Right cardiac atrium (tissue), 5 donors: ENCODE measurements at regions not wholly inside any gene's neighbourhood (a gene's known extent, or its start where the extent isn't known, plus 50 kb on each side); places are given as distances from the start of the nearest gene placed in this dataset.
"Not testable (repeated sequence)": the region's sequence is repeated elsewhere in the genome, so short reads cannot be mapped to it uniquely, and the experiment has no call there.

ENCODE experiments used
- ATAC-seq, 2 donors: fragments of 200-7000 bp; cut with Tn5 transposase; one replicate each; pipeline versions ENCODE4 v1.8.0 to v1.9.1; 2020; ENCODE audit warnings: moderate library complexity in 2 of 2, mild to moderate bottlenecking in 1 of 2
- DNase-seq, 3 donors: peaks; one replicate each; pipeline ENCODE4 v3.0.0-alpha.2; 2020
- H3K27ac ChIP-seq: one replicate; pipeline ENCODE4 v1.5.1; 2013; ENCODE audit warnings: mild to moderate bottlenecking, low read length, control low read depth, moderate library complexity
- H3K27me3 ChIP-seq: one replicate; pipeline ENCODE4 v1.6.1; 2013; ENCODE audit not compliant: control insufficient read depth, insufficient read depth
- H3K4me1 ChIP-seq: one replicate; pipeline ENCODE4 v1.6.1; 2013; ENCODE audit warnings: low read length; ENCODE audit not compliant: control insufficient read depth, insufficient read depth
- H3K4me3 ChIP-seq: one replicate; pipeline ENCODE4 v1.5.1; 2013; ENCODE audit warnings: low read length, control low read depth
- H3K9me3 ChIP-seq: one replicate; pipeline ENCODE4 v1.6.1; 2013; ENCODE audit warnings: low read length; ENCODE audit not compliant: control insufficient read depth
- WGBS: extraction: QIAGEN DNeasy Blood & Tissue Kit; methylation state at CpG from one replicate; pipeline ENCODE4 v1.1.7; 2013; 5-methylcytosine and 5-hydroxymethylcytosine counted together
- intact Hi-C, 4 donors: fragments of 100-400 bp; cut with DNase I; formaldehyde crosslinking; loops; one replicate each; pipeline versions ENCODE4 v1.11.0 to v1.14.0; 2022 to 2023
- donor health status: healthy with polysubstance abuse.
- donor health status: DM: no; HTN: yes; CAD: no.
- donor health status: DM: no; HTN: no; CAD: no.
- donor health status: DM: no; HTN: yes; CAD: no; lungs with severe emphysema.
- donor health status: DM: yes; HTN: yes; CAD: no.

- H3K9me3 ChIP-seq, H3K4me1 ChIP-seq, DNase-seq, ATAC-seq, H3K27ac ChIP-seq, H3K27me3 ChIP-seq, H3K4me3 ChIP-seq, intact Hi-C loops: not testable (repeated sequence)
- WGBS = 83% methylated on average over 3 of the region's 3 CpGs
These were observed 330.1 kb upstream of the AR start for GRCh38 chrX:67213686-67214085.

GRCh38 chrX:67207912-67208311, 335.9 kb upstream of the AR start:
- Histone ChIP-seq H3K4me3 (no peak overlapping the region), H3K27me3 (no peaks in the 10 kb centered on the region), H3K27ac (no peak overlapping the region), H3K4me1 (no peaks in the 10 kb centered on the region), H3K9me3 (no peaks in the 10 kb centered on the region)
- intact Hi-C loops = no loop called here
- DNase-seq = no peak
- ATAC-seq = no peak
- WGBS = 74% methylated on average over 4 of the region's 4 CpGs

- Histone ChIP-seq H3K4me1 (no peaks in the 10 kb centered on the region), H3K9me3 (no peaks in the 10 kb centered on the region), H3K4me3 (no peak overlapping the region), H3K27me3 (no peaks in the 10 kb centered on the region), H3K27ac (no peak overlapping the region)
- 74% methylated on average over 2 of the region's 2 CpGs for WGBS
- ATAC-seq = no peak
- DNase-seq = no peak
- intact Hi-C loops = no loop called here
These were observed 384.4 kb upstream of the AR start for GRCh38 chrX:67159437-67159836.

- intact Hi-C loops = no loop called here
- Histone ChIP-seq H3K9me3 (no peaks in the 10 kb centered on the region), H3K27ac (no peak overlapping the region), H3K27me3 (no peaks in the 10 kb centered on the region), H3K4me1 (no peaks in the 10 kb centered on the region), H3K4me3 (no peak overlapping the region)
- no peak for ATAC-seq
- DNase-seq = no peak
- WGBS = 82% methylated on average over 9 of the region's 9 CpGs
These were observed 429.2 kb upstream of the AR start for GRCh38 chrX:67114635-67115034.

DNA sequence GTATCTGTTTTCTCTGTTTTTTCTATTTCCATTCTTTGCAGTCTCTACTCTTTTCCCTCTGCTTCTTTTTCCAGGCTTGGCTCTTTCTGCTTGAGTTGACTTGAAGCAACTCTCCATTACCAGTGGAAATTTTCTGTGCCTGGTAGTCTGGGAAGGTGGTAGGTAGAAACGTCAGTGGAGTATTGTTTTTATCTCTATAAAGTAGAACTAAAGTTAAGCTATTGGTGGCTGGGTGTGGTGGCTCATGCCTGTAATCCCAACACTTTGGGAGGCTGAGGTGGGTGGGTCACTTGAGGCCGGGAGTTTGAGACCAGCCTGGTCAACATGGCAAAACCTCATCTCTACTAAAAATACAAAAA, 438.1 kb upstream of the AR start:
- 55% methylated on average over 2 of the region's 2 CpGs for WGBS
- Histone ChIP-seq H3K9me3 (no peaks in the 10 kb centered on the region), H3K27me3 (no peaks in the 10 kb centered on the region), H3K4me1 (no peaks in the 10 kb centered on the region), H3K4me3 (no peak overlapping the region), H3K27ac (no peak overlapping the region)
- ATAC-seq (no peak), DNase-seq (no peak)
- intact Hi-C loops = no loop called here

- ATAC-seq = peak; percentile 47 to 64
- H3K27ac ChIP-seq = no peak overlapping the region
- H3K9me3 ChIP-seq = no peaks in the 10 kb centered on the region
- no peak overlapping the region for H3K4me3 ChIP-seq
- no peaks in the 10 kb centered on the region for H3K4me1 ChIP-seq
- DNase-seq = peak in 2 of 3 donors; percentile 14 to 38
- H3K27me3 ChIP-seq = no peaks in the 10 kb centered on the region
- intact Hi-C loops = no loop called here
- WGBS = 36% methylated on average over 6 of the region's 6 CpGs
These were observed 438.7 kb upstream of the AR start for GRCh38 chrX:67104982-67105757.

DNA sequence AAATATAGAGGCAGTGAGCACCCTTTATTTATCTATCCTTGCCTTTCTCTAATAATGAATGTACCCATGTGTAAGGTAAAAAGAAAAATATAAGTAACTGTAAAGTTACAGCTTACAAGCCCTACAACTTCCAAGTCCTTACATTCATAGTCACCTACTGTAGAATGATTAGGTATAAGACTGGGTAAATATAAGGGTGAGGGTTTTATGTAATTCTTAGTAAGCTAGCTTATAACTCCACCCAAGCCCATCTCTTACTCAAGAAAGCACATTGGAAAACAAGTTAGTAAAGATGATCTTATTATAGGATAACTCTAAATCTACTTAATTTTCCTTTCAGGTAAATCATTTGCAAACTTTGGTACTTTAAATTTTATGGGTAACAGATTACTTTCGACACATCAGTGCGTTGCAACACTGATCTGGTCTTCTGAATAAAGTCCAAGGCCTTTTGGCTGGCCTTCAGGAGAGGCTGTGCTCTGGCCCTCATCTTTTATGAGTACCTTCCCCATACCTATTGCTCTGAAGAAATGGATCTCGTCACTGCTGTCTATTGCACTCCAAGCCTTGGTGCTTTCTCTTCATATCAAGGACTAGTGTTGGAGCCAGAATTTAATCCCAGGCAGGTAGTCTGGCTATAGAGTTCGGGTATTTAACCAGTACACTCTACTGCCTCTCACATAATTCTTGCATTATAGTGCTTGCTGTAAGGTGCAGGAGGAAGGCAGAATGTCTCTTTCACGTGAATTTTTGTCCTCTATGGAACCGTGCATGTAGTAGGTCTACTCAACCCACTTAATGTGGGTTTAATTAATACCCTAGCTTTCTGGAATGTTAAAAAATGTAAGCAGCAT, 443.6 kb upstream of the AR start:
- intact Hi-C loops = no loop called here
- ATAC-seq = no peak
- Histone ChIP-seq H3K9me3 (no peaks in the 10 kb centered on the region), H3K27ac (no peak overlapping the region), H3K27me3 (no peaks in the 10 kb centered on the region), H3K4me1 (no peaks in the 10 kb centered on the region), H3K4me3 (no peak overlapping the region)
- WGBS = 75% methylated on average over 6 of the region's 6 CpGs
- DNase-seq = no peak

DNA sequence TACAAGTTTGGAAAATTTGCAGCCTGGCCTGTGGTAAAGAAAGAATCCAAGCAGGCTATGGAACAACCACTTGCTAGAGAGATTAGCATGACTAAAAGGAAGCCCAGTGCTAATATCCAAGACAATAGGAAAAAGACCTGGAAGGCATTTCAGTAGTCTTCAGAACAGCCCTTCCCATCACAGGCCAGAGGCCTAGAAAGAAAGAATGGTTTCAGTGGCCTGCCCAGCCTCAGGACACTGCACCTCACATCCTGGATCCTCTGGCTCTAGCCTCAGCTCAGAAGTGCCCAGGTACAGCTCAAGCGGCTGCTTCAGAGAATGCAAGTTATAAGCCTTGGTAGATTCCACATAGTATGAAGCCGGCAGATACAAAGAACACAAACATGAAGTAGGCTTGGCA, 449.8 kb upstream of the AR start:
- Histone ChIP-seq H3K4me1 (no peaks in the 10 kb centered on the region), H3K27ac (no peak overlapping the region), H3K9me3 (no peaks in the 10 kb centered on the region), H3K27me3 (no peaks in the 10 kb centered on the region), H3K4me3 (no peak overlapping the region)
- DNase-seq (no peak), ATAC-seq (no peak)
- WGBS = 85% methylated on average over 2 of the region's 2 CpGs
- intact Hi-C loops = no loop called here

- 71% methylated on average over 1 of the region's 1 CpG for WGBS
- no peak for ATAC-seq
- Histone ChIP-seq H3K27ac (no peak overlapping the region), H3K4me3 (no peak overlapping the region), H3K27me3 (no peaks in the 10 kb centered on the region), H3K4me1 (no peaks in the 10 kb centered on the region), H3K9me3 (no peaks in the 10 kb centered on the region)
- intact Hi-C loops = no loop called here
- DNase-seq = no peak
These were observed 411.9 kb upstream of the EDA2R start for GRCh38 chrX:67050760-67051159.

DNA sequence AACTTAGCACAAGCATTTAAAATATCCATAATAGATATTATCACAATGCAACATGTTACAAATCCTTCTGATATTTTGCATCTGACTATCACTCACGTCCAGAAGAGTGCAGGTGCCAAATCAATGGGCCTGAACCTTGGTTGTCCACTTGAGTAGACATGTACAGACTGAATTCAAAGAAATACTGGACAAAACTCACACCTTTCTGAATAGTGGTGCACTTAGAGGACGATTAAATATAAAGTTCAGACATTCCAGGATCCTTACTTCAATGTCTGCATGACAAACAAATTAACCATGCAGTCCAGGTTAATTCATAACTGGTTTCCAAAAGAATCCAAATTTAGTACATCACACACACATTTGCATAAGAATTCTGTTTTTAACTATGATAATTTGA, 406.0 kb upstream of the EDA2R start:
- no peak overlapping the region for H3K27ac ChIP-seq
- DNase-seq = no peak
- no peak overlapping the region for H3K4me3 ChIP-seq
- intact Hi-C loops = no loop called here
- H3K4me1 ChIP-seq = no peaks in the 10 kb centered on the region
- ATAC-seq = no peak
- WGBS = 39% methylated on average over 2 of the region's 2 CpGs
- H3K27me3 ChIP-seq = no peaks in the 10 kb centered on the region
- H3K9me3 ChIP-seq = no peaks in the 10 kb centered on the region

- no peaks in the 10 kb centered on the region for H3K27me3 ChIP-seq
- H3K9me3 ChIP-seq = no peaks in the 10 kb centered on the region
- H3K4me3 ChIP-seq = no peak overlapping the region
- intact Hi-C loops = no loop called here
- no peak for DNase-seq
- WGBS = 46% methylated on average over 4 of the region's 4 CpGs
- no peak overlapping the region for H3K27ac ChIP-seq
- ATAC-seq = no peak
- H3K4me1 ChIP-seq = no peaks in the 10 kb centered on the region
These were observed 405.3 kb upstream of the EDA2R start for GRCh38 chrX:67044029-67044653.
